Sigmoid colon (tissue), 6 donors: ENCODE measurements at regions not wholly inside any gene's neighbourhood (a gene's known extent, or its start where the extent isn't known, plus 50 kb on each side); places are given as distances from the start of the nearest gene placed in this dataset.

Source experiments
- DNase-seq: peaks from one replicate; pipeline ENCODE4 v3.0.0-alpha.2; 2019
- H3K27ac ChIP-seq, 4 donors: fragments of 200-600 bp; sonication (generic); one replicate each; pipeline ENCODE4 v1.5.1; 2016 to 2019; ENCODE audit warnings: mild to moderate bottlenecking in 1 of 4
- H3K27me3 ChIP-seq, 3 donors: fragments of 200-600 bp; sonication (generic); one replicate each; pipeline ENCODE4 v1.5.1; 2019; ENCODE audit warnings: mild to moderate bottlenecking in 1 of 3
- H3K36me3 ChIP-seq, 4 donors: fragments of 200-600 bp; sonication (generic); one replicate each; pipeline ENCODE4 v1.5.1; 2016 to 2019
- H3K4me1 ChIP-seq, 4 donors: fragments of 200-600 bp; sonication (generic); one replicate each; pipeline ENCODE4 v1.5.1; 2017 to 2019
- H3K4me3 ChIP-seq, 4 donors: fragments of 200-600 bp; sonication (generic); one replicate each; pipeline ENCODE4 v1.5.1; 2017 to 2019; ENCODE audit warnings: mild to moderate bottlenecking in 2 of 4, moderate library complexity in 1 of 4
- H3K9me3 ChIP-seq, 4 donors: fragments of 200-600 bp in 3 of 4; sonication (generic) in 3 of 4; one replicate each; pipeline versions ENCODE4 v1.5.1 to v1.6.1; 2013 to 2019
- EP300 ChIP-seq, 4 donors: sonication (generic); formaldehyde crosslinking; IDR thresholded peaks; one replicate each; pipeline ENCODE4 v1.6.1; 2017; ENCODE audit warnings: antibody characterized with exemption in 4 of 4
- POLR2A ChIP-seq, 2 donors: fragments of 450-650 bp; IDR thresholded peaks; one replicate each; pipeline ENCODE4 v1.6.1; 2016; ENCODE audit warnings: antibody characterized with exemption in 2 of 2, mild to moderate bottlenecking in 2 of 2, moderate library complexity in 2 of 2
- POLR2AphosphoS5 ChIP-seq, 4 donors: sonication (generic); formaldehyde crosslinking; IDR thresholded peaks; one replicate each; pipeline ENCODE4 v1.6.1; 2017; ENCODE audit warnings: antibody characterized with exemption in 4 of 4
- WGBS, 2 donors: extraction: QIAGEN DNeasy Blood & Tissue Kit; methylation state at CpG; one replicate each; pipeline ENCODE4 v1.1.7; 2013; 5-methylcytosine and 5-hydroxymethylcytosine counted together
- intact Hi-C: fragments of 100-400 bp; cut with DNase I; formaldehyde crosslinking; loops from one replicate; pipeline ENCODE4 v1.15.1; 2023
- TF ChIP-seq, protein P1 (sequence below), 4 experiments: fragments of 450-650 bp in 3 of 4; fragments of 200-600 bp in 1 of 4; IDR thresholded peaks; one replicate each; pipeline ENCODE4 v1.5.1; 2016 to 2019; ENCODE audit warnings: antibody characterized with exemption in 4 of 4, mild to moderate bottlenecking in 3 of 4, moderate library complexity in 2 of 4
- donor health status: healthy with polysubstance abuse.
- donor health status: healthy.

DNA sequence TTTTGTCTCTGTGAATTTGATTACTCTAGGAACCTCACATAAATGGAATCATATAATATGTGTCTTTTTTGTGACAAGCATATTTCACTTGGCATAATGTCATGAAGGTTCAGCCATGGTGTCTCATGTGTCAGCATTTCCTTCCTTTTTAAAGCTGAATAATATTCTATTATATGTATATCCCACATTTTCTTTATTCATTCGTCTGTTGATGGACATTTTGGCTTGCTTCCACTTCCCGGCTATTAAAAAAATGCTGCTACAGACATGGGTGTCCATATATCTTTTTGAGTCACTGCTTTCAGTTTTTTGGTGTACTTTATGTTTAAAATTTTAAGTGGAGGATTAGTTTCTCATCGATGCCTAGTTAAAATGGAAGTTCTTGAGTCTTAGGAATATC, 59.8 kb upstream of the C5orf63 start:
- intact Hi-C loops = no loop called here
- no peak overlapping the region for H3K27ac ChIP-seq
- no peak for DNase-seq
- TF ChIP-seq, protein P1, sequence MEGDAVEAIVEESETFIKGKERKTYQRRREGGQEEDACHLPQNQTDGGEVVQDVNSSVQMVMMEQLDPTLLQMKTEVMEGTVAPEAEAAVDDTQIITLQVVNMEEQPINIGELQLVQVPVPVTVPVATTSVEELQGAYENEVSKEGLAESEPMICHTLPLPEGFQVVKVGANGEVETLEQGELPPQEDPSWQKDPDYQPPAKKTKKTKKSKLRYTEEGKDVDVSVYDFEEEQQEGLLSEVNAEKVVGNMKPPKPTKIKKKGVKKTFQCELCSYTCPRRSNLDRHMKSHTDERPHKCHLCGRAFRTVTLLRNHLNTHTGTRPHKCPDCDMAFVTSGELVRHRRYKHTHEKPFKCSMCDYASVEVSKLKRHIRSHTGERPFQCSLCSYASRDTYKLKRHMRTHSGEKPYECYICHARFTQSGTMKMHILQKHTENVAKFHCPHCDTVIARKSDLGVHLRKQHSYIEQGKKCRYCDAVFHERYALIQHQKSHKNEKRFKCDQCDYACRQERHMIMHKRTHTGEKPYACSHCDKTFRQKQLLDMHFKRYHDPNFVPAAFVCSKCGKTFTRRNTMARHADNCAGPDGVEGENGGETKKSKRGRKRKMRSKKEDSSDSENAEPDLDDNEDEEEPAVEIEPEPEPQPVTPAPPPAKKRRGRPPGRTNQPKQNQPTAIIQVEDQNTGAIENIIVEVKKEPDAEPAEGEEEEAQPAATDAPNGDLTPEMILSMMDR (IDR thresholded peaks at IDR 0.05) = no peak
- TF ChIP-seq EP300 (IDR thresholded peaks at IDR 0.05) = no peak
- TF ChIP-seq POLR2A (IDR thresholded peaks at IDR 0.05) = no peak
- TF ChIP-seq POLR2AphosphoS5 (IDR thresholded peaks at IDR 0.05) = no peak
- no peaks in the 10 kb centered on the region for H3K27me3 ChIP-seq
- H3K9me3 ChIP-seq = no peaks in the 10 kb centered on the region
- 57 to 73% methylated on average over 3 of the region's 3 CpGs for WGBS, 2 donors
- no peaks in the 10 kb centered on the region for H3K4me1 ChIP-seq
- no peaks in the 10 kb centered on the region for H3K36me3 ChIP-seq
- H3K4me3 ChIP-seq = no peak overlapping the region

DNA sequence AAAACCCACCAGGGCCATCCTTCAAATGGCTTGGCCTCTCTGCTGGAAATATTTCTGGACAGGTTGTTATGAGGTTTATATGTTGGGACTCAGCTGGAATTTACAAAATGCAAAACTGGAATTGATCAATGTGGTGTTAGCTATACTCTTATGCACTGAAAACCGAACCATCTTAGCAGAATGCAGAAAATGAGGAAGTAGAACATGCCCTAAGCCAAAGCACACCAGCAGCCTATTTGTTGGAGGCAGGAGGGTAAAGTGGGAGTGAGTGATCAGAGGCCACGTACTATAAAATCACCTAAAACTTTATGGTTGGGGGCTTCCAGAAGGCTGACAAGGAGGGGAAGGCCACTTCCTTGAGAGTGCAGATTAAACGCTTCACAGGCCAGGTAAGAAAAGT, 63.6 kb upstream of the C5orf63 start:
- Histone ChIP-seq H3K4me3 (no peak overlapping the region), H3K9me3 (no peaks in the 10 kb centered on the region), H3K27ac (no peak overlapping the region), H3K36me3 (no peaks in the 10 kb centered on the region), H3K27me3 (no peaks in the 10 kb centered on the region), H3K4me1 (no peaks in the 10 kb centered on the region)
- intact Hi-C loops = no loop called here
- WGBS, 2 donors = 52 to 73% methylated on average over 3 of the region's 3 CpGs
- TF ChIP-seq, protein P1 (IDR thresholded peaks at IDR 0.05) = no peak
- no peak for TF ChIP-seq EP300 (IDR thresholded peaks at IDR 0.05)
- DNase-seq = no peak

DNA sequence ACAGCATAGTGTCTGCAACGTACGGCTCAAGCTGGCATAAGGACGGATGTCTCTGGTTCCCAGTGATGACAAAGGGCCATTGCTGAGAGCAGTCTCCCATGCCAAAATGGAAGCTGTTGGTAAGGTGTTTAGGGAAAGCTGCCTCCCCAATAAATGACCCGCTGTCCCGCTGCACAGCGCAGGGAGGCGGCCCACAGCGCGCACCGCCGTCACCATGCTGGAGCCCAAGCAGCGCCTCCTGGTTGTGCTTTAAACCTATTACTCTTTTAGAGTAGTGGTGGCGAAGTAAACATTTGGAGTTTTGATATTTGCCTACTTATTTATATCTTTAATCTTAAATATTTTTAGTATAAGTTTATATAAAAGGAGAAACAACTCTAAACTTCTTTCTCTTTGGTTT, 70.4 kb upstream of the C5orf63 start:
- WGBS, 2 donors = 95 to 96% methylated on average over 13 of the region's 13 CpGs
- Histone ChIP-seq H3K36me3 (no peaks in the 10 kb centered on the region), H3K27ac (no peak overlapping the region), H3K4me3 (no peak overlapping the region), H3K27me3 (no peaks in the 10 kb centered on the region), H3K9me3 (no peaks in the 10 kb centered on the region), H3K4me1 (no peaks in the 10 kb centered on the region)
- no peak for TF ChIP-seq EP300 (IDR thresholded peaks at IDR 0.05)
- TF ChIP-seq, protein P1 (IDR thresholded peaks at IDR 0.05) = no peak
- no peak for TF ChIP-seq POLR2A (IDR thresholded peaks at IDR 0.05)
- no peak for TF ChIP-seq POLR2AphosphoS5 (IDR thresholded peaks at IDR 0.05)
- DNase-seq = no peak
- intact Hi-C loops = no loop called here

DNA sequence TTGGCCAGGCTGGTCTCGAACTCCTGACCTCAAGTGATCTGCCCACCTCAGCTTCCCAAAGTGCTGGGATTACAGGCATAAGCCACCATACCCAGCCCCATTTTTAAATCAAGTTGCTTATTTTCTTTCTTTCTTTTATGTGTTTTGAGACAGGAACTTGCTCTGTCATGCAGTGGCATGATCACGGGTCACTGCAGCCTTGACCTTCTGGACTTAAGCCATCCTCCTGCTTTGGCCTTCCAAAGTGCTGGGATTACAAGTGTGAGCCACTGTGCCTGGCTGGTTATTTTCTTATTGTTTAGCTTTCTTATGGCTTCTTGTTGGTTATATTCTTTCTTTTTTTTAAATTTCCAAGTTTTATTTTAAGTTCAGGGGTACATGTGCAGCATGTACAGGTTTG, 79.7 kb upstream of the C5orf63 start:
- H3K27me3 ChIP-seq = no peaks in the 10 kb centered on the region
- no peak overlapping the region for H3K4me3 ChIP-seq
- 92 to 98% methylated on average over 2 of the region's 2 CpGs for WGBS, 2 donors
- H3K4me1 ChIP-seq = no peaks in the 10 kb centered on the region
- DNase-seq = no peak
- intact Hi-C loops = no loop called here
- H3K9me3 ChIP-seq = no peaks in the 10 kb centered on the region
- no peak for TF ChIP-seq POLR2AphosphoS5 (IDR thresholded peaks at IDR 0.05)
- TF ChIP-seq, protein P1 (IDR thresholded peaks at IDR 0.05) = no peak
- H3K27ac ChIP-seq = no peak overlapping the region
- H3K36me3 ChIP-seq = no peaks in the 10 kb centered on the region

DNA sequence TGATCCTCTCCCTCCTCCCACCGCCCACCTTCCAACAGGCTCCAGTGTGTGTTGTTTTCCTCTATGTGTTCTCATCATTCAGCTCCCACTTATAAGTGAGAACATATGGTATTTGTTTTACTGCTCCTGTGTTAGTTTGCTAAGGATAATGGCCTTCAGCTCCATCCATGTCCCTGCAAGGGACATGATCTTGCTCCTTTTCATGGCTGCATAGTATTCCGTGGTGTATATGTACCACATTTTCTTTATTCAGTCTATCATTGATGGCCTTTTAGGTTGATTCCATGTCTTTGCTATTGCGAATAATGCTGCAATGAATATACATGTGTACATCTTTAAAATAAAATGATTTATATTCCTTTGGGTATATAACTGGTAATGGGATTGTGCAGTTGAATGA, 80.2 kb upstream of the C5orf63 start:
- Histone ChIP-seq H3K27me3 (no peaks in the 10 kb centered on the region), H3K4me1 (no peaks in the 10 kb centered on the region), H3K27ac (no peak overlapping the region), H3K4me3 (no peak overlapping the region), H3K36me3 (no peaks in the 10 kb centered on the region), H3K9me3 (no peaks in the 10 kb centered on the region)
- no peak for TF ChIP-seq POLR2AphosphoS5 (IDR thresholded peaks at IDR 0.05)
- TF ChIP-seq EP300 (IDR thresholded peaks at IDR 0.05) = no peak
- no peak for TF ChIP-seq POLR2A (IDR thresholded peaks at IDR 0.05)
- TF ChIP-seq, protein P1 (IDR thresholded peaks at IDR 0.05) = no peak
- intact Hi-C loops = no loop called here
- DNase-seq = no peak
- 94 to 97% methylated on average over 3 of the region's 3 CpGs for WGBS, 2 donors
